GM12892 (cell line): ENCODE measurements at regions not wholly inside any gene's neighbourhood (a gene's known extent, or its start where the extent isn't known, plus 50 kb on each side); places are given as distances from the start of the nearest gene placed in this dataset.

Experiments used
- POLR2A ChIP-seq: IDR thresholded peaks from 2 replicates; pipeline ENCODE4 v1.6.1; 2011; ENCODE audit warnings: low read depth, low read length, control low read depth
- POLR2AphosphoS5 ChIP-seq: IDR thresholded peaks from 2 replicates; pipeline ENCODE4 v1.6.1; 2011; ENCODE audit warnings: low read depth, low read length, control low read depth

- TF ChIP-seq POLR2A (no peak), POLR2AphosphoS5 (no peak)
These were observed 238.8 kb upstream of the HDAC4 start for GRCh38 chr2:239639421-239640185.
